ENCODE measurements at regions not wholly inside any gene's neighbourhood (a gene's known extent, or its start where the extent isn't known, plus 50 kb on each side); places are given as distances from the start of the nearest gene placed in this dataset.

- TF ChIP-seq, protein P1, sequence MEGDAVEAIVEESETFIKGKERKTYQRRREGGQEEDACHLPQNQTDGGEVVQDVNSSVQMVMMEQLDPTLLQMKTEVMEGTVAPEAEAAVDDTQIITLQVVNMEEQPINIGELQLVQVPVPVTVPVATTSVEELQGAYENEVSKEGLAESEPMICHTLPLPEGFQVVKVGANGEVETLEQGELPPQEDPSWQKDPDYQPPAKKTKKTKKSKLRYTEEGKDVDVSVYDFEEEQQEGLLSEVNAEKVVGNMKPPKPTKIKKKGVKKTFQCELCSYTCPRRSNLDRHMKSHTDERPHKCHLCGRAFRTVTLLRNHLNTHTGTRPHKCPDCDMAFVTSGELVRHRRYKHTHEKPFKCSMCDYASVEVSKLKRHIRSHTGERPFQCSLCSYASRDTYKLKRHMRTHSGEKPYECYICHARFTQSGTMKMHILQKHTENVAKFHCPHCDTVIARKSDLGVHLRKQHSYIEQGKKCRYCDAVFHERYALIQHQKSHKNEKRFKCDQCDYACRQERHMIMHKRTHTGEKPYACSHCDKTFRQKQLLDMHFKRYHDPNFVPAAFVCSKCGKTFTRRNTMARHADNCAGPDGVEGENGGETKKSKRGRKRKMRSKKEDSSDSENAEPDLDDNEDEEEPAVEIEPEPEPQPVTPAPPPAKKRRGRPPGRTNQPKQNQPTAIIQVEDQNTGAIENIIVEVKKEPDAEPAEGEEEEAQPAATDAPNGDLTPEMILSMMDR (IDR thresholded peaks at IDR 0.05; ENCODE audit: control extremely low read depth in 1 of 3, insufficient read depth in 1 of 3, low read depth in 1 of 3, low read length in 3 of 3) = no peak
- TF ChIP-seq TEAD4 (IDR thresholded peaks at IDR 0.05; ENCODE audit: low read depth, low read length) (no peak), CTBP2 (IDR thresholded peaks at IDR 0.05; ENCODE audit: borderline replicate concordance, insufficient read depth, insufficient read length, low read length) (no peak), TBP (IDR thresholded peaks at IDR 0.05; ENCODE audit: low read depth, low read length) (no peak), TAF1 (IDR thresholded peaks at IDR 0.05; ENCODE audit: low read depth, low read length) (no peak), BCL11A (IDR thresholded peaks at IDR 0.05; ENCODE audit: low read depth in 2 of 2, low read length in 2 of 2) (no peak), HDAC6 (IDR thresholded peaks at IDR 0.05; ENCODE audit: low read depth, low read length) (no peak)
- ChIA-PET CTCF (ENCODE audit: partially characterized antibody) (interaction anchor here (0.7 to 0.8 kb wide), 2 partner anchors 17 to 24 kb away, joined by 3 read pairs; no protein-coding TSS in a partner anchor), POLR2A (ENCODE audit: partially characterized antibody) (no interaction called here)
- Histone ChIP-seq H3K4ac (replicated peaks; ENCODE audit: insufficient read length, low read depth, low read length) (no peak overlapping the region), H4K8ac (ENCODE audit: extremely low read depth, insufficient read depth, low read length) (no peak overlapping the region), H3K14ac (ENCODE audit: insufficient read length) (no peak overlapping the region), H3K56ac (replicated peaks; ENCODE audit: insufficient read length, low read depth, low read length) (no peak overlapping the region), H3K4me1 (replicated peaks in 1 of 4; ENCODE audit: control insufficient read depth in 3 of 4, insufficient read depth in 4 of 4, low read length in 3 of 4) (no peaks in the 10 kb centered on the region), H3K4me2 (ENCODE audit: insufficient read depth in 1 of 2, low read depth in 2 of 2, low read length in 2 of 2) (no peak overlapping the region), H3K27ac (ENCODE audit: low read depth, low read length) (no peak overlapping the region), H4K5ac (ENCODE audit: insufficient read length, low read depth, low read length) (no peak overlapping the region), H2BK15ac (ENCODE audit: low read length) (no peak overlapping the region), H3K23ac (ENCODE audit: insufficient read length) (no peak overlapping the region), H2AK5ac (ENCODE audit: low read depth, low read length) (no peak overlapping the region), H2AFZ (ENCODE audit: low read length) (no peak overlapping the region), H2BK5ac (ENCODE audit: low read depth, low read length) (no peak overlapping the region), H3K27me3 (replicated peaks in 1 of 4; ENCODE audit: control insufficient read depth in 3 of 4, extremely low read depth in 1 of 4, insufficient read depth in 3 of 4, low read length in 3 of 4) (no peaks in the 10 kb centered on the region), H3K9ac (replicated peaks in 1 of 4; ENCODE audit: extremely low read depth in 1 of 4, low read depth in 3 of 4, low read length in 3 of 4) (no peak overlapping the region), H3K9me3 (ENCODE audit: insufficient read depth in 2 of 2, low read depth in 1 of 2, low read length in 1 of 2) (no peaks in the 10 kb centered on the region), H3K79me1 (ENCODE audit: low read depth, low read length) (no peaks in the 10 kb centered on the region), H3K36me3 (ENCODE audit: control insufficient read depth in 2 of 4, insufficient read depth in 4 of 4, low read length in 3 of 4) (no peaks in the 10 kb centered on the region), H3K23me2 (ENCODE audit: low read depth, low read length) (peaks cover 2% of the 10 kb centered on the region; the same call in 1 of the 2 replicates), H4K91ac (replicated peaks; ENCODE audit: insufficient read length, low read length) (no peak overlapping the region), H3K79me2 (ENCODE audit: control insufficient read depth in 1 of 2, insufficient read depth in 2 of 2, low read length in 2 of 2) (no peaks in the 10 kb centered on the region), H3K4me3 (ENCODE audit: extremely low read depth in 1 of 4, insufficient read depth in 2 of 4, low read depth in 3 of 4, low read length in 4 of 4) (no peak overlapping the region), H2BK12ac (ENCODE audit: low read depth, low read length) (no peak overlapping the region), H3K18ac (ENCODE audit: extremely low read depth, low read length) (no peak overlapping the region), H4K20me1 (replicated peaks in 1 of 2; ENCODE audit: control insufficient read depth in 1 of 2, insufficient read depth in 2 of 2, low read length in 2 of 2) (peaks cover 0 to 1% of the 10 kb centered on the region in 2 experiments), H2BK120ac (replicated peaks; ENCODE audit: low read depth, low read length) (no peak overlapping the region), H2BK20ac (ENCODE audit: low read length) (no peak overlapping the region)
- WGBS, 2 experiments (ENCODE audit: extremely low coverage in 1 of 2, insufficient coverage in 1 of 2, insufficient read length in 1 of 2, insufficient replicate concordance in 2 of 2, low coverage in 1 of 2, low lambda C conversion rate in 2 of 2, missing lambda C conversion rate in 1 of 2) = 95% methylated on average over 3 of the region's 3 CpGs; no CpG with 5 or more reads in 1 of the 2 experiments
- DNase-seq (ENCODE audit: low read depth in 1 of 2, low spot score in 2 of 2) (no peak), FAIRE-seq (no peak)
Measured at GRCh38 chr1:239448911-239449310, 62.5 kb downstream of the CHRM3 start.

Data from H1 (cell line).